Muscle of arm (tissue), 1 donor: ENCODE measurements at regions not wholly inside any gene's neighbourhood (a gene's known extent, or its start where the extent isn't known, plus 50 kb on each side); places are given as distances from the start of the nearest gene placed in this dataset.
A peak's percentile ranks its signal among the peaks of the same experiment; 100 is the strongest.

Source experiments
- DNase-seq: peaks from one replicate; pipeline ENCODE4 v3.0.0-alpha.2; 2013

- no peak for DNase-seq
Measured at GRCh38 chr6:56407883-56408410, 160.6 kb upstream of the COL21A1 start.

- no peak for DNase-seq
Measured at GRCh38 chr6:56406276-56407269, 159.2 kb upstream of the COL21A1 start.

GRCh38 chr6:56404599-56404998, 157.2 kb upstream of the COL21A1 start:
- no peak for DNase-seq

GRCh38 chr6:56403745-56404144, 156.4 kb upstream of the COL21A1 start:
- peak; percentile 52 for DNase-seq

- no peak for DNase-seq
Measured at GRCh38 chr6:56401477-56402070, 154.2 kb upstream of the COL21A1 start.

GRCh38 chr6:56400273-56400672, 152.9 kb upstream of the COL21A1 start:
- DNase-seq: no peak

- no peak for DNase-seq
Measured at GRCh38 chr6:56399672-56400263, 152.4 kb upstream of the COL21A1 start.

GRCh38 chr6:56399250-56399671, 151.9 kb upstream of the COL21A1 start:
- no peak for DNase-seq

- DNase-seq: no peak
Measured at GRCh38 chr6:56396435-56396834, 149.1 kb upstream of the COL21A1 start.

- no peak for DNase-seq
Measured at GRCh38 chr6:56393615-56394612, 146.5 kb upstream of the COL21A1 start.

GRCh38 chr6:56388415-56388755, 141.0 kb upstream of the COL21A1 start:
- DNase-seq: no peak

- DNase-seq: no peak
Measured at GRCh38 chr6:56387621-56388414, 140.4 kb upstream of the COL21A1 start.

GRCh38 chr6:56386717-56387116, 139.3 kb upstream of the COL21A1 start:
- DNase-seq: no peak

- DNase-seq: no peak
Measured at GRCh38 chr6:56385981-56386593, 138.7 kb upstream of the COL21A1 start.

GRCh38 chr6:56383160-56383559, 135.8 kb upstream of the COL21A1 start:
- DNase-seq: no peak

- DNase-seq: no peak
Measured at GRCh38 chr6:56382416-56382940, 135.1 kb upstream of the COL21A1 start.

- no peak for DNase-seq
Measured at GRCh38 chr6:56381801-56382251, 134.4 kb upstream of the COL21A1 start.

- DNase-seq: no peak
Measured at GRCh38 chr6:56380476-56380875, 133.1 kb upstream of the COL21A1 start.

- DNase-seq: peak; percentile 44
Measured at GRCh38 chr6:56378966-56379585, 131.7 kb upstream of the COL21A1 start.
